ENCODE measurements at regions not wholly inside any gene's neighbourhood (a gene's known extent, or its start where the extent isn't known, plus 50 kb on each side); places are given as distances from the start of the nearest gene placed in this dataset.

GRCh38 chr2:65870826-65871225, 438.4 kb upstream of the SPRED2 start:
- DNase-seq (ENCODE audit: low read depth, low spot score), result no peak
- no peak overlapping the region for H3K27ac ChIP-seq

GRCh38 chr2:65869296-65869695, 436.9 kb upstream of the SPRED2 start:
- H3K27ac ChIP-seq, result no peak overlapping the region
- DNase-seq (ENCODE audit: low read depth, low spot score), result no peak

GRCh38 chr2:65868177-65868576, 435.8 kb upstream of the SPRED2 start:
- DNase-seq (ENCODE audit: low read depth, low spot score), result no peak
- H3K27ac ChIP-seq, result no peak overlapping the region

- no peak overlapping the region for H3K27ac ChIP-seq
- DNase-seq (ENCODE audit: low read depth, low spot score), result no peak
Measured at GRCh38 chr2:65867446-65867845, 435.0 kb upstream of the SPRED2 start.

- H3K27ac ChIP-seq, result no peak overlapping the region
- DNase-seq (ENCODE audit: low read depth, low spot score), result no peak
Measured at GRCh38 chr2:65866148-65866547, 433.7 kb upstream of the SPRED2 start.

DNA sequence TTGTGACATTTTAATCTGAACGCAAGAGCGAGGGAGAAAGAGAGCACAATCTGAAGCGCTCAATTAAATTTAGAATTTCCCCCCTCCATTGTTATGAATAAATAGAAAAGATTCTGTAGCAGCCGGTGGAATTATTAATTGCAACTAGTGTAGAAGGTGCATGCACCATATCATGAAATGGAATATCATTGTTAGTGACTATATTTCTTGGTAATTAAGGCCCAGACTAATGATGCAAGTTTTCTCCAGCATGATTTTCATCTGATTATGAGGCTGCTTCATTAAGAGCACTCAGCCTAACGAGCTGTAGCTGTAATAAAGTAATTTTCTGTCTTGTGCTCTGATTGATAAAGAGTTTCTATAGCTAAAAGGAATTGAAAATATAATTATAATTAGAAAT, 432.2 kb upstream of the SPRED2 start:
- DNase-seq (ENCODE audit: low read depth, low spot score), result no peak
- H3K27ac ChIP-seq, result no peak overlapping the region

- no peak for DNase-seq (ENCODE audit: low read depth, low spot score)
- no peak overlapping the region for H3K27ac ChIP-seq
Measured at GRCh38 chr2:65863713-65864112, 431.3 kb upstream of the SPRED2 start.

- H3K27ac ChIP-seq, result no peak overlapping the region
- DNase-seq (ENCODE audit: low read depth, low spot score), result no peak
Measured at GRCh38 chr2:65856928-65857327, 424.5 kb upstream of the SPRED2 start.

- DNase-seq (ENCODE audit: low read depth, low spot score), result no peak
Measured at GRCh38 chr2:65856423-65856822, 424.0 kb upstream of the SPRED2 start.

GRCh38 chr2:65850695-65851094, 418.3 kb upstream of the SPRED2 start:
- no peak overlapping the region for H3K27ac ChIP-seq
- DNase-seq (ENCODE audit: low read depth, low spot score), result peak; percentile 43

More at GRCh38 chr2:65856423-65856822, 424.0 kb upstream of the SPRED2 start:
- H3K27ac ChIP-seq, result no peak overlapping the region

DNA sequence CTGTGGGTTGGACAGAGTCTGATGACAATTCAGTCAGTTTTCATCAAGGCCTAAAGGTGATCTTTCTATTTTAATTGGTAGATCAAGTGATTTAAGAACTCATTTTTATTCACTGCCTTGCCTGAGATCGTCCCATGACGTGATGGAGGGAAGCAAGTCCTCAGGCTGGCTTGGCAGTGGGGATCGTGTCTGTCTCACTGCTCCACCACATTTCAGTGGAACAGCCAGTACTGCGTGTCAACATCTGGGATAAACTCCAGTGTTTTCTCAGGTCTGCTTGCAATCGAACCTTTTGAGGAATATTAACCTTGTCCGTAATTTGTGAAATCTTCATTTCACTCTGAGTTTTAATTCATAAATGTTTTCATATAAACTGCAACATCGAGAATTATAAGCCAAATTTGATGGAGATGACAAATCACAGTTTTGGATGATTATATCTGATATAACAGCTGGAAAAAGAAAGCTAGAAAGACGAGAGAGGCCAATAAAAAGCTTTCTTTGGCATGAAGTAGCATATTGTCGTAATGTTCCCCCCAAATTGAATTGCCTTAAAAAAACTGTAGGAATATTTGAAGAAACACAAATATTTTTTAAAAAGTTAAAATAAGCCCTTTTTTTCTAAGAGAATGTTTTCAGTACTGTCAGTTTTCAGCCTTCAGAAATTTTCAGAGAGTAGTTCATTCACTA, 414.7 kb upstream of the SPRED2 start:
- no peak overlapping the region for H3K27ac ChIP-seq
- DNase-seq (ENCODE audit: low read depth, low spot score), result no peak

GRCh38 chr2:65845442-65846182, 413.2 kb upstream of the SPRED2 start:
- no peak for DNase-seq (ENCODE audit: low read depth, low spot score)
- no peak overlapping the region for H3K27ac ChIP-seq

DNA sequence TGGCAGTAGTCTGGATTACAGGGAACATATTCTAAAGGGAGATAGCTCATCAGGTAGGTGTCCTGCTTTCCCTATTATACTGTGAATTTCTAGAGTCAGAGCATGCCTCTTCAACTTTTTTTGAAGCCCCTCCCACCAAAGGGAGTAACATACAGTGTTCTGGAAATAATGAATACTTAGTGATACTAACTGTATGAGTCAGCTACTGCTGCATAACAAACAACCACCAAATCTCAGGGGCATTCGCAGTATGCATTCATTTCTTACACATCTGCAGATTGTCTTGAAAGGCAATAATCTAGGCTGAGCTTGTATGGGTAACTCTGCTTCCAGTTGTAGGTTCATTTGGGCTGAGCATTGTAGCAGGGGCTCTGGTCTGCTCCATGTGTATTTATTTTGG, 409.7 kb upstream of the SPRED2 start:
- no peak overlapping the region for H3K27ac ChIP-seq

DNA sequence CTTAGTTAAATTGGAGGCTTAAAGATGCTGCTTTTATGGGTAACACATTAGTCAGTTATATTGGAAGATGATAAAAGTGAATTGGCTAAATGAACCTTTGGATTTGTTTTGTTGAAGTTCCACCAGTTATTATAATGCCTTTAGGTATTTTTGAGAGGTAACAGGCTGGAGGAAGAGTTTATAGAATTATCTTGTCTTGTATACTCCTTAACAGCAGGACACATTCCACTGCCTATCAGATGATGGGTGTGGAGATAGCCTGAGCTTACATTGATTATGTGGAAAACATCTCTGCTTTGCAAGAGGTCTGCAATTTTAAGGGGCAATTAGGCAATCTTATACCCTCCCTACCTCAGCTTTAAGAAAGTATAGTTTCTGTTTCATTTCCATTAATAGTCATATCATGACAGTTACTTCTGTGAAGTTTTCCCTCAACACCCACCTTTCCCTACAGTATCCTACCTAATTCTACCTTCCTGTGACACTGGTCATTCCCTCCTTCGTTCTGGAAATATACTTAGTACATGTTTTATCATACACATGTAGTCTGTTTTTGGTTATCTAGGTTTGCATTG, 403.7 kb upstream of the SPRED2 start:
- DNase-seq (ENCODE audit: low read depth, low spot score), result no peak
- H3K27ac ChIP-seq, result no peak overlapping the region

More for the DNA sequence above, 409.7 kb upstream of the SPRED2 start:
- no peak for DNase-seq (ENCODE audit: low read depth, low spot score)

- no peak overlapping the region for H3K27ac ChIP-seq
- DNase-seq (ENCODE audit: low read depth, low spot score), result no peak
Measured at GRCh38 chr2:65834771-65835475, 402.5 kb upstream of the SPRED2 start.

GRCh38 chr2:65834062-65834461, 401.7 kb upstream of the SPRED2 start:
- DNase-seq (ENCODE audit: low read depth, low spot score), result no peak
- no peak overlapping the region for H3K27ac ChIP-seq

DNA sequence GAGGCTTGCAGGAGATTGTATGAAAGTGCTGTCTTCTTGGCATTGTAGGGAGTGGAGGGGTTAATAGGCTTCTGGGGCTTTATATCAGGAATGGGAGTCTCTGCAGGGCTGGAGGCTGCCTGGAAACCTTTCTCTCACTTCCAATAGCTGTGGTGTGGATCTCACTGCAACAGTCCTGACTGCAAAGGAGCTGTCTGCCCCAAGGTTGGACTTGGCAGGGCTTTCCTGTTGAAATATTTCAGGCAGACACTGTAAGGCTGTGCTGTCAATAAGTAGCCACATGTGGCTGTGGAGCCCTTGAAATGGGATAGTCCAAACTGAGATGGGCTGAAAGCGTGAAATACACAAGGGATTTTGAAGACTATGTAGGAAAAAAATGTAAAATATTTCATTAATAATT, 399.1 kb upstream of the SPRED2 start:
- no peak for DNase-seq (ENCODE audit: low read depth, low spot score)
- no peak overlapping the region for H3K27ac ChIP-seq

DNA sequence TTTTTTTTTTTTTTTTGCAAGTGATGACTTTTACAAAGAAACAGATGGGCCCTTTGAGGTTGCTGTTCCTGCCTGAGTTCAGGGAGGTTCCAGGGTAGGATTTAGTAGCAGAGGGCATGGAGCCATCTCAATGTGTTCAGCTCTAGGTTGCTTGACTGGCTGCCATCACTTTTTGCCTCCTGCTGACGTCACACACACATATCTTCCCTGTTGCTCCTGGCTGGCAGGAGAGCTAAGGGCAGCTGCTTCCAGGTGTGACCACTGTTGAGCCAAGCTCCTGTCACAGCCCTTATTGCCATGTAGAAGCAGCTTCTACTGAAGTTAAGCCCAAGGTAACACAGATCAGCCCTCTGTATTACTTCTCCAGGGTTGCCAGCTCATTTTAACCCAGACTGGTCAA, 394.2 kb upstream of the SPRED2 start:
- no peak overlapping the region for H3K27ac ChIP-seq
- DNase-seq (ENCODE audit: low read depth, low spot score), result no peak

GRCh38 chr2:65823511-65823910, 391.1 kb upstream of the SPRED2 start:
- DNase-seq (ENCODE audit: low read depth, low spot score), result no peak
- no peak overlapping the region for H3K27ac ChIP-seq

DNA sequence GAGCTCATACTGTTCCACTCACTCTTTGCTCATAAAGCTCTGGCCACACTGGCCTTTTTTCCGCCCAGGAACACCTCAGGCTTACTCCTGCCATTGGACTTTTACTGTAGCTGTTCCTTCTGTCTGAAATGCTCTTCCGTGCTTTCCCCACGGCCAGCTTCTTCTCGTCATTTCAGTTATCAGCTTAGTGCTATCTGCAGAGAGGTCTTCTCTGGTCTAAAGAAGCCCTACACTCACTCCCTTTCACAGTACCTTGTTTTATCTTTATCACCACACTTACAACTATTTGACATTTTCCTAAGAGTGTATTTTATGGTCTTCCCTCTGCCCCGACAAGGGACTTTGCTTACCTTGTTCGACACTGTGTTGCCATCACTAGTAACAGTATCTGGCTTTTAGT, 388.1 kb upstream of the SPRED2 start:
- H3K27ac ChIP-seq, result no peak overlapping the region

DNA sequence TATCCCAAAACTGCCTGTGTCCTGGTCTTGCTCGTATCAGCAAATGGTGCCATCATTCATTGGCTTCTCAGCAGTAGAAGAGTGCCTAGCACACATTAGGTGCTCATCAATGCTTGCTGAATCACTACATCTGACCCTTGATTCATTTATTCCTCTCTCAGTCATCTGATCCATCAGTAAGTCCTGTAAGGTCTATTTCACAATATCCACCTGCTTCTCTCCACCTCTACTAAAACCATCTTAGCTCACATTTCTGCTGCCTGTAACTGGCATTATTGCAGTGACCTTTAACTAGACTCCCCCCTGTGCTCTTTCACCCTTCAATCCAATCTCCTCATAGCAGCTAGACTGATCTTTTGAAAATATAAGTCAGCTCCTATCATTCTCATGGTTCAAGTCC, 387.6 kb upstream of the SPRED2 start:
- DNase-seq (ENCODE audit: low read depth, low spot score), result no peak
- H3K27ac ChIP-seq, result no peak overlapping the region

More for the DNA sequence above, 388.1 kb upstream of the SPRED2 start:
- no peak for DNase-seq (ENCODE audit: low read depth, low spot score)

All from epithelial cell of prostate (primary cell).